HG02642 (cell line): ENCODE measurements at regions not wholly inside any gene's neighbourhood (a gene's known extent, or its start where the extent isn't known, plus 50 kb on each side); places are given as distances from the start of the nearest gene placed in this dataset.
"Not testable (repeated sequence)": the region's sequence is repeated elsewhere in the genome, so short reads cannot be mapped to it uniquely, and the experiment has no call there.

Source experiments
- ATAC-seq: cut with Tn5 transposase; IDR thresholded peaks from one replicate; pipeline ENCODE4 v1.9.1; 2021; ENCODE audit warnings: mild to moderate bottlenecking; ENCODE audit not compliant: unreplicated experiment, poor library complexity

DNA sequence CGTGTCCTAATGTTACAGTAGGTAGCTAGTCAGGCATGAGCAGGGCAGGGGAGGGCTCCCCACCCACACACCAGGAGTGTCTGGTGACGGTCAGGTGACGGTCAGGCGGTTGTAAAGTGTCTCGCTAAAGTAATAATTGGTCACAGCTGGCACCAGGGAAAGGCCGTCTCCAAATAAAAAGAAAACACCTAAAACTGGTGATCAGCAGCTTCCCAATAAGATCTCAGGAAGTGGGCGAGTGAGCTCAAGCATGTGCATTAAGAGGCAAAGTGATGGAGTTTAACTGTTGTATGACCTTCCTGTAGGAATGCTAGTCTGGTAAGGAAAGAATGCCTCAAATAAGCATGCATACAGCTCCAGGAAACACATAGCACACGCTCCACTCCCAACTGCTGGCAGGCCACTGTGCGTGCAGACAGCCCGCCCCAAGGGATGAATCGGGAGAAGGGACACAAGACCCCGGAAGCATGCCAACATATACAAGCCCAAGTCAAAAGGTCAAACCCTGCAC lies 177.1 kb downstream of the RNF144A start:
- ATAC-seq = no peak

GRCh38 chr2:7096726-7097352 lies 179.6 kb downstream of the RNF144A start:
- peak; percentile 7 for ATAC-seq

DNA sequence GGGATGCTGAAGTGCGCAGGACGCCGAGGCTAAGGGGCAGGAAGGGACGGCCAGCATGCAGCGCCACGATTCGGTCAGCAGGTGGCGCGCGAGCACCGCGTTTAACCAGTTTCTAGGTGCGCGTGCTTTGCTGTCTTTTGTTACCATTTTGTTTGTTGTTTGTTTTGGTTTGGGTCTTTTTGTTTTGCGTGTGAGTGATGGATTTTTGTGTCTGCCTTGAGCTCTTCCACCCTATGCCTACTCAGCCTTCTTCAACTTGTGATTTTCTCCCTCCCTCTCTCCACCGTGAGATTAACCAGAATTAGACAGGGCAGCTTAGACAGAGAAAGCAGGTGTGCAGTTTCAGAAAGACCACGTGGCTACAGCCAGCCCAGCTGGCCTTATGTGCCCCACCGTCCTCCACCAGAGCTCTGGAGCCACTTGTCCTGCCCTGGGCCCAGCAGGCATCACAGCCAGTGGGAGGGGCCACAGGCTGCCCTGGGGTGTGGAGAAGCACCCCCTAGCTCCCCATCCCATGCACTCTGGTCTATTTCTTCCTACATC lies 180.2 kb downstream of the RNF144A start:
- ATAC-seq = peak; percentile 93

GRCh38 chr2:7098816-7099215 lies 181.6 kb downstream of the RNF144A start:
- ATAC-seq = no peak

DNA sequence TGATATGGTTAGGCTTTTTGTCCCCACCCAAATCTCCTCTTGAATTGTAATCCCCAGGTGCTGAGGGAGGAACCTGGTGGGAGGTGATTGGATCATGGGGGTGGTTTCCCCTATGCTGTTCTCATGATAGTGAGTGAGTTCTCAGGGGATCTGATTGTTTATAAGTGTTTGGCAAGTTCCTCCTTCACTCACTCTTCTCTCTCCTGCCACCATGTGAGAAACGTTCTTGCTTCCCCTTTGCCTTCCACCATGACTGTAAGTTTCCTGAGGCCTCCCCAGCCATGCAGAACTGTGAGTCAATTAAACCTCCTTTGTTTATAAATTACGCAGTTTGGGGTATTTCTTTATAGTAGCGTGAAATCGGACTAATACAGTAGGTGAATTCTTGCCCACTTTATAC lies 182.5 kb downstream of the RNF144A start:
- not testable (repeated sequence) for ATAC-seq

GRCh38 chr2:7102826-7103225 lies 185.6 kb downstream of the RNF144A start:
- no peak for ATAC-seq

GRCh38 chr2:7108792-7109532 lies 191.8 kb downstream of the RNF144A start:
- no peak for ATAC-seq

- ATAC-seq = no peak
Observed at GRCh38 chr2:7109533-7109885, 192.3 kb downstream of the RNF144A start.

DNA sequence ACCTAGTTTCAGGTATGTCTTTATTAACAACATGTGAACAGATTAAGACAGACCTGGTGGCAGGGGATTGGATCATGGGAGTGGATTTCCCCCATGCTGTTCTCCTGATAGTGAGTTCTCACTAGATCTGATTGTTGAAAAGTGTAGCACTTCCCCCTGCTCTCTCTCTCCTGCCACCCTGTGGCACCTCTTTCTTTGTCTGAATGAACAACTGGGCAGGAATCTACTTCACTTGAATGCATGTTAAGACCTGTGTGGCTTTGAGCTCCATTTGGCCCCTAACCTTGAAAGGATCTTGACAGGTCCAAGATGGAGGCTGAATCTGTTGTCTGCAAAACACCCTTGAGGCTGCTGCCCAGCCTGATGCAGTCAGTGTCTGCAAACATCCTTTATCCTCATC lies 194.4 kb downstream of the RNF144A start:
- no peak for ATAC-seq

GRCh38 chr2:7115364-7115763 lies 198.2 kb downstream of the RNF144A start:
- no peak for ATAC-seq

- ATAC-seq = no peak
Observed at GRCh38 chr2:7115906-7116305, 198.7 kb downstream of the RNF144A start.

DNA sequence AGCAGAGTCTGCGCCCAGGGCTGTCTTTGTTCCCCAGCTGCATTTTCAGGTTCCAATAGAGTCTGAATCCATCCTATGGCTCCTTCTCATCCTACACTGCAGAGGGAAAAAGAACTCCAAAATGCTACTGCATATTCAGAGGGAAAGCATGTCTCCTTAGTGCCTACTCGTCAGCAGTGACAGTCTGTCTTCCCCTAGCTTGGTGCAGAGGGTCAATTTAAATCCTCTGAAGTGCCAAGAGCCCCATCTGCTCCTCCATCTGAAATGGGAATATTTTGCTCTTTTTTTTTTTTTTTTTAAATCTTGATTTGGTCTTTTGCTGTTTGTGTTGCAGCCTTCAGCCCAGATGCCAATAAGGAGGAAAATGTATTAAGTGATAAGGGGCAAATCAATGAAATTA lies 199.3 kb downstream of the RNF144A start:
- ATAC-seq = no peak

DNA sequence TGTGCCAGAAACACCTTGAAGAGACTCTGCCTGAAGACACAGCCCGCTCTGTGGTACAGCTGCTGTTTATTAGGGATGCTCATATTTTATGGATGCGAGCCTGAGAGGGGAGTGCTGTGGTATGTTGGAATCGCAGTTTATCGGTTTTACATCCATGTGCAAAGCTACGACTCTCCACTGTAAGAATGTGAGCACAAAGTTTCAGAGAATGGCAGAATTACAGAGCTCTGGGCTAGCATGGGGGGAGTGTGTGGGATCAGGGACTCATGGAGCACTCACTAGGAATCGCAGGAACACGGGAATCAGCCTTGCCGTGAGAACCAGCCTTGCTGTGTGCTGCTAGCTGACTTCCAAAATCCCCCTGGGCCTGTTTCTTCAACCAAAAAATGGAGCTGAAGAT lies 199.9 kb downstream of the RNF144A start:
- ATAC-seq = no peak

DNA sequence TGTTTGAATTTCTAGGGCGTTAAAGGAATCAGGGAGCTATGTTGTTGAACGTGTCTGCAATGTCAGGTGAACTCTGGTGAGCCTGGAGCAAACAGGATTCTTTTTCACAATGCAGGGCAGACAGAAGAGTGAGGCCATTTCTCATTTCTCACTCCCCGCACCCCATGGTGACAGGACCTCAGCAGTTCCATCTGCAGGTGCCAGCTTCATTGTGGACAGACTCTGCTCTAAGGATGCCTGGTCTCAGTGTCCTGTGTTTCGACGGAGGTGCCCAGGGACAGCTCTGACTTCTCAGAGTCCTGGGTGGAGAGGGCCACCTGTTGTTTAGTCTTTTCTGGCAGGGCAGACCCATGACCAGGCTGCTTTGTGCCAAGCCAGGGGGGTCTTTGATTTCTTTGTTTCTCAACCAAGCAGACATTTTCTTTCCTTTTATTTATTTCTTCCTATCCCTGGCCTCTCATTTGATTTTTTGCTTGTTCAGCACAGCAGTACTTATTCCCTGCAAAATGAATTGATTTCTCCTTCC lies 201.5 kb downstream of the RNF144A start:
- no peak for ATAC-seq

GRCh38 chr2:7119132-7119835 lies 202.1 kb downstream of the RNF144A start:
- ATAC-seq = no peak

GRCh38 chr2:7121851-7122250 lies 204.6 kb downstream of the RNF144A start:
- no peak for ATAC-seq

- no peak for ATAC-seq
Observed at GRCh38 chr2:7127156-7127555, 209.9 kb downstream of the RNF144A start.

DNA sequence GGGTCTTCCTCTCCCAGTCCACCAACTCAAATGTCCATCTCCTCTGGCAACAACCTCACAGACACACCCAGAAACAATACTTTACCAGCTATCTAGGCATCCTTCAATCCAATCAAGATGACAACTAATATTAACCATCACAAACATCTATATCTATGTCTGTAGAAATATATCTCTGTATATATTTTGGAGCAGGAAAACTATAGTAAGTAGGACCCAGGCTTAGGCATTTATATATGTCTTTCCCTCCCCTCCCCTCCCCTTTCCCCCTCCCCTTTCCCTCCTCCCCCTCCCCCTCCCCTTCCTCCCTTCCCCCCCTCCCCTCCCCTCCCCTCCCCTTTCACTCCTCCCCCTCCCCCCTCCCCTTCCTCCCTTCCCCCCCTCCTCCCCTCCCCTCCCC lies 210.5 kb downstream of the RNF144A start:
- ATAC-seq = no peak

- no peak for ATAC-seq
Observed at GRCh38 chr2:7131261-7131660, 214.0 kb downstream of the RNF144A start.

DNA sequence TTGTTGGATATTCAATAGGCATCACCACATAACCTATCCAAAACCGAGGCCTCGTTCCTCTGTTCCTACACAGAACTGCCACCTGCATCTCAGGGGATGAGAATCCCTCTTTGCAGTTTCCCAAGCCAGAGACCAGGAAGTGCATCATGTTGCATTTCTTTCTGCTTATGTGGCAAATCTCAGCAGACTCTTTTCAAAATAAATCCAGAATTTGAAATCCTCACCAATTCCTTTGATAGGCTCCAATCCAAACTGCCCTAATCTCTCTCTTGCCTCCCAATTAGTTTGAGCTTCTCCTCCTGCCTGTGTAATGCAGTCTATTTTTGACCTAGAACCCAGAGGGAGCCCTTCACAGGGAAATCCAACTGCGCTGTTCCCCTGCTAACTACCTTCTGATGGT lies 215.5 kb downstream of the RNF144A start:
- ATAC-seq = no peak

- no peak for ATAC-seq
Observed at GRCh38 chr2:7133521-7133920, 216.3 kb downstream of the RNF144A start.
